Uterus (tissue), 2 donors: ENCODE measurements at regions not wholly inside any gene's neighbourhood (a gene's known extent, or its start where the extent isn't known, plus 50 kb on each side); places are given as distances from the start of the nearest gene placed in this dataset.

Source experiments
- POLR2A ChIP-seq, 2 donors: fragments of 450-650 bp; IDR thresholded peaks; one replicate each; pipeline ENCODE4 v1.6.1; 2016; ENCODE audit warnings: antibody characterized with exemption in 2 of 2, mild to moderate bottlenecking in 1 of 2, moderate library complexity in 1 of 2
- TF ChIP-seq, protein P1 (sequence below), 4 experiments: fragments of 200-600 bp in 2 of 4; fragments of 450-650 bp in 2 of 4; sonication (generic) in 2 of 4; IDR thresholded peaks; one replicate each; pipeline ENCODE4 v1.5.1; 2016 to 2019; ENCODE audit warnings: antibody characterized with exemption in 4 of 4, mild to moderate bottlenecking in 2 of 4, moderate library complexity in 1 of 4

GRCh38 chr18:10160251-10160650 lies 246.4 kb downstream of the VAPA start:
- TF ChIP-seq POLR2A (IDR thresholded peaks at IDR 0.05): no peak
- TF ChIP-seq, protein P1, sequence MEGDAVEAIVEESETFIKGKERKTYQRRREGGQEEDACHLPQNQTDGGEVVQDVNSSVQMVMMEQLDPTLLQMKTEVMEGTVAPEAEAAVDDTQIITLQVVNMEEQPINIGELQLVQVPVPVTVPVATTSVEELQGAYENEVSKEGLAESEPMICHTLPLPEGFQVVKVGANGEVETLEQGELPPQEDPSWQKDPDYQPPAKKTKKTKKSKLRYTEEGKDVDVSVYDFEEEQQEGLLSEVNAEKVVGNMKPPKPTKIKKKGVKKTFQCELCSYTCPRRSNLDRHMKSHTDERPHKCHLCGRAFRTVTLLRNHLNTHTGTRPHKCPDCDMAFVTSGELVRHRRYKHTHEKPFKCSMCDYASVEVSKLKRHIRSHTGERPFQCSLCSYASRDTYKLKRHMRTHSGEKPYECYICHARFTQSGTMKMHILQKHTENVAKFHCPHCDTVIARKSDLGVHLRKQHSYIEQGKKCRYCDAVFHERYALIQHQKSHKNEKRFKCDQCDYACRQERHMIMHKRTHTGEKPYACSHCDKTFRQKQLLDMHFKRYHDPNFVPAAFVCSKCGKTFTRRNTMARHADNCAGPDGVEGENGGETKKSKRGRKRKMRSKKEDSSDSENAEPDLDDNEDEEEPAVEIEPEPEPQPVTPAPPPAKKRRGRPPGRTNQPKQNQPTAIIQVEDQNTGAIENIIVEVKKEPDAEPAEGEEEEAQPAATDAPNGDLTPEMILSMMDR (IDR thresholded peaks at IDR 0.05): no peak
